Astrocyte of the spinal cord (primary cell): ENCODE measurements at regions not wholly inside any gene's neighbourhood (a gene's known extent, or its start where the extent isn't known, plus 50 kb on each side); places are given as distances from the start of the nearest gene placed in this dataset.

ENCODE experiments used
- DNase-seq: peaks from one replicate; pipeline ENCODE4 v3.0.0; 2011; ENCODE audit warnings: low read depth, low spot score
- H3K4me3 ChIP-seq: 2 replicates; pipeline ENCODE4 v1.5.1; 2011; ENCODE audit warnings: low read depth, mild to moderate bottlenecking, low read length, moderate library complexity
- CTCF ChIP-seq: IDR thresholded peaks from 2 replicates; pipeline ENCODE4 v1.5.1; 2012; ENCODE audit warnings: low read depth, mild to moderate bottlenecking, low read length, inconsistent platforms
- in situ Hi-C: cut with HindIII; loops from 2 replicates; pipeline ENCODE4 v1.10.0; 2017; ENCODE audit warnings: low sequenced_read_pairs

- TF ChIP-seq CTCF, result no peak
- in situ Hi-C loops, result no loop called here
- DNase-seq, result no peak
- no peak overlapping the region for H3K4me3 ChIP-seq
Observed at GRCh38 chr4:130368668-130369067, 1272.7 kb downstream of the C4orf33 start.

- no peak overlapping the region for H3K4me3 ChIP-seq
- peak; percentile 82 for DNase-seq
- in situ Hi-C loops, result no loop called here
- no peak for TF ChIP-seq CTCF
Observed at GRCh38 chr4:130393231-130393630, 1297.3 kb downstream of the C4orf33 start.

- DNase-seq, result peak; percentile 71
- no peak for TF ChIP-seq CTCF
- in situ Hi-C loops, result no loop called here
- no peak overlapping the region for H3K4me3 ChIP-seq
Observed at GRCh38 chr4:130393642-130394041, 1297.7 kb downstream of the C4orf33 start.

- TF ChIP-seq CTCF, result no peak
- DNase-seq, result peak; percentile 79
- in situ Hi-C loops, result no loop called here
Observed at GRCh38 chr4:130395871-130396270, 1299.9 kb downstream of the C4orf33 start.

GRCh38 chr4:130403221-130403620 lies 1307.3 kb downstream of the C4orf33 start:
- in situ Hi-C loops, result no loop called here
- DNase-seq, result no peak
- no peak for TF ChIP-seq CTCF
- H3K4me3 ChIP-seq, result no peak overlapping the region

More at GRCh38 chr4:130395871-130396270, 1299.9 kb downstream of the C4orf33 start:
- no peak overlapping the region for H3K4me3 ChIP-seq

- no peak for TF ChIP-seq CTCF
- in situ Hi-C loops, result no loop called here
Observed at GRCh38 chr4:130416228-130416627, 1320.3 kb downstream of the C4orf33 start.

More at GRCh38 chr4:130416228-130416627, 1320.3 kb downstream of the C4orf33 start:
- no peak overlapping the region for H3K4me3 ChIP-seq
- DNase-seq, result no peak
